PC-3 (cell line): ENCODE measurements at regions not wholly inside any gene's neighbourhood (a gene's known extent, or its start where the extent isn't known, plus 50 kb on each side); places are given as distances from the start of the nearest gene placed in this dataset.

ENCODE experiments used
- ATAC-seq: fragments of 200-7000 bp; cut with Tn5 transposase; 2 replicates; pipeline ENCODE4 v1.9.1; 2020; ENCODE audit warnings: mild to moderate bottlenecking, moderate library complexity
- BruUV-seq: library from RNA; stranded (reverse); fragments of 400-500 nt; replicated peaks from 2 replicates; lab custom pipeline; 2021; lab: Mats Ljungman, UMichigan
- CTCF ChIA-PET: fragments of 300-600 bp; sonication (Branson Sonifier 250); formaldehyde crosslinking; loops from one replicate; lab custom pipeline; 2022; ENCODE audit warnings: antibody characterized with exemption; lab: Charles Lee
- POLR2A ChIA-PET: fragments of 300-600 bp; sonication (Branson Sonifier 250); formaldehyde crosslinking; loops from one replicate; lab custom pipeline; 2022; ENCODE audit warnings: antibody characterized with exemption; ENCODE audit not compliant: unreplicated experiment; lab: Charles Lee
- DNase-seq: peaks from one replicate; pipeline ENCODE4 v3.0.0-alpha.2; 2015
- H2AFZ ChIP-seq: fragments of 300-600 bp; sonication (generic); 2 replicates; pipeline ENCODE4 v1.6.0; 2016; ENCODE audit warnings: antibody characterized with exemption, low read length
- H3F3A ChIP-seq: fragments of 300-600 bp; sonication (generic); one replicate; pipeline ENCODE4 v1.6.0; 2017; ENCODE audit warnings: antibody characterized with exemption, low read length, control low read depth, mild to moderate bottlenecking; ENCODE audit not compliant: unreplicated experiment
- H3K27ac ChIP-seq: fragments of 300-600 bp; sonication (generic); 2 replicates; pipeline ENCODE4 v1.5.1; 2016; ENCODE audit warnings: mild to moderate bottlenecking, low read length
- H3K27me3 ChIP-seq: fragments of 300-600 bp; sonication (generic); 2 replicates; pipeline ENCODE4 v1.6.1; 2016; ENCODE audit warnings: low read length, mixed read lengths
- H3K36me3 ChIP-seq: fragments of 300-600 bp; sonication (generic); 2 replicates; pipeline ENCODE4 v1.6.1; 2016; ENCODE audit warnings: low read depth, mixed run types, low read length, mixed read lengths
- H3K4me1 ChIP-seq: fragments of 300-600 bp; sonication (generic); 2 replicates; pipeline ENCODE4 v1.5.1; 2016; ENCODE audit warnings: low read length; ENCODE audit not compliant: insufficient read depth
- H3K4me2 ChIP-seq: fragments of 300-600 bp; sonication (generic); 2 replicates; pipeline ENCODE4 v1.6.0; 2016; ENCODE audit warnings: low read length
- H3K4me3 ChIP-seq: fragments of 300-600 bp; sonication (generic); 2 replicates; pipeline ENCODE4 v1.5.1; 2016; ENCODE audit warnings: mild to moderate bottlenecking, low read length, mixed read lengths
- H3K79me2 ChIP-seq: fragments of 300-600 bp; sonication (generic); 2 replicates; pipeline ENCODE4 v1.6.1; 2017; ENCODE audit warnings: low read length, mixed read lengths
- H3K9ac ChIP-seq: fragments of 300-600 bp; sonication (generic); 2 replicates; pipeline ENCODE4 v1.6.0; 2016; ENCODE audit warnings: mild to moderate bottlenecking, low read length
- H3K9me2 ChIP-seq: fragments of 300-600 bp; sonication (generic); replicated peaks from 2 replicates; pipeline ENCODE4 v1.6.1; 2016; ENCODE audit warnings: mixed run types, low read length, mixed read lengths
- H3K9me3 ChIP-seq: fragments of 300-600 bp; sonication (generic); 2 replicates; pipeline ENCODE4 v1.6.1; 2016; ENCODE audit warnings: low read length, mixed read lengths
- H4K20me1 ChIP-seq: fragments of 300-600 bp; sonication (generic); 2 replicates; pipeline ENCODE4 v1.6.1; 2016; ENCODE audit warnings: low read length, mixed read lengths
- CTCF ChIP-seq: fragments of 300-600 bp; sonication (generic); conservative IDR thresholded peaks from 2 replicates; pipeline ENCODE4 v1.5.1; 2017; ENCODE audit warnings: antibody characterized with exemption, low read depth, mild to moderate bottlenecking, low read length
- EZH2 ChIP-seq: fragments of 300-600 bp; sonication (generic); IDR thresholded peaks from one replicate; pipeline ENCODE4 v1.6.1; 2017; ENCODE audit warnings: antibody characterized with exemption, mild to moderate bottlenecking, low read length; ENCODE audit not compliant: unreplicated experiment
- EZH2phosphoT487 ChIP-seq: fragments of 300-600 bp; sonication (generic); IDR thresholded peaks from 2 replicates; pipeline ENCODE4 v1.6.1; 2018; ENCODE audit warnings: mild to moderate bottlenecking, antibody characterized with exemption, low read length, borderline replicate concordance
- intact Hi-C: fragments of 100-400 bp; cut with micrococcal nuclease; formaldehyde crosslinking; loops from 2 replicates; pipeline ENCODE4 v1.9.0; 2023

- ATAC-seq = no peak
- no peaks in the 10 kb centered on the region for H3K4me1 ChIP-seq
- CTCF ChIA-PET = no interaction called here
- no peaks in the 10 kb centered on the region for H3K9me3 ChIP-seq
- H3K9ac ChIP-seq = no peak overlapping the region
- no peak overlapping the region for H3K4me3 ChIP-seq
- no peaks in the 10 kb centered on the region for H4K20me1 ChIP-seq
- no peak for DNase-seq
- H3K27me3 ChIP-seq = no peaks in the 10 kb centered on the region
- TF ChIP-seq EZH2phosphoT487 = no peak
- TF ChIP-seq CTCF = no peak
- TF ChIP-seq EZH2 = no peak
- H2AFZ ChIP-seq = no peak overlapping the region
- H3K79me2 ChIP-seq = no peaks in the 10 kb centered on the region
- H3K4me2 ChIP-seq = no peak overlapping the region
- H3K27ac ChIP-seq = no peak overlapping the region
- POLR2A ChIA-PET = no interaction called here
- no peaks in the 10 kb centered on the region for H3K36me3 ChIP-seq
- no peaks in the 10 kb centered on the region for H3F3A ChIP-seq
- no peaks in the 10 kb centered on the region for H3K9me2 ChIP-seq
- intact Hi-C loops = no loop called here
- BruUV-seq = no TSS peak
These were observed 743.3 kb upstream of the SLIT2 start for GRCh38 chr4:19508442-19508841.

DNA sequence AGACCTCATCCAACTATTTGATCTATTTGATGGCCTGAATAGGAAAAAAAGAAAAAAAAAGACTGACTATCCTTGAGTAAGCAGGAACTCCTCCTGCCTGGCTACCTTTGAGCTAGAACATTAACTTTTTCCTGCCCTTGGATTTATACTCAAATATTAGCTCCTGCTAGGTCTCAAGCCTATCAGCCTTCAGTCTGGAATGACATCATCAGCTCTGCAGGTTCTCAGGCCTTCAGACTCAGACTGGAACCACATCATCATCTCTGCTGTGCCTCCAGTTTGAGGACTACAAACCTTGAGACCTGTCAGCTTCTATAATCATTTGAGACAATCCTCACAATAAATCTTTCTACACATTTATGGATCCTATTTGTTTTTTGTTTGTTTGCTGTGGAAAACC, 754.0 kb upstream of the SLIT2 start:
- no peak for DNase-seq
- Histone ChIP-seq H3K9me3 (no peaks in the 10 kb centered on the region), H3K36me3 (no peaks in the 10 kb centered on the region), H3K27me3 (no peaks in the 10 kb centered on the region), H3F3A (no peaks in the 10 kb centered on the region), H3K79me2 (no peaks in the 10 kb centered on the region), H3K9me2 (no peaks in the 10 kb centered on the region), H2AFZ (no peak overlapping the region), H3K4me3 (no peak overlapping the region), H3K9ac (no peak overlapping the region), H3K4me2 (no peak overlapping the region), H3K4me1 (peaks cover 11% of the 10 kb centered on the region), H4K20me1 (no peaks in the 10 kb centered on the region), H3K27ac (no peak overlapping the region)
- no peak for ATAC-seq
- ChIA-PET CTCF (no interaction called here), POLR2A (no interaction called here)
- intact Hi-C loops = no loop called here
- BruUV-seq = no TSS peak
- TF ChIP-seq EZH2phosphoT487 (no peak), EZH2 (no peak), CTCF (no peak)

DNA sequence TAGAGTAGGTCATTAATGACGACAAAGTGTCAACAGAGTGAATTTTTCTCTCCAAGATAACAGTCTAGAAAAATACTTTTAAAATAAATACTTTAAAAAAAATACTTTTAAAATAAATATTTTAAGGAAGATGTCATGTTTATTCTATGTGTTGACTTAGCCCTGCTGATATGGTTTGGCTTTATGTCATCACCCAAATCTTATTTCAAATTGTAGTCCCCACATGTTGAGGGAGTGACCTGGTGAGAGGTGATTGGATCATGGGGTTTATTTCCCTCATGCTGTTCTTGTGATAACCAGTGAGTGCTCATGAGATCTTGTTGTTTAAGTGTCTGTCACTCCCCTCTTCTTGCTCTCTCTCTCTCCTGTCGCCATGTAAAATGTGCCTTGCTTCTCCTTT, 754.9 kb upstream of the SLIT2 start:
- H3K27me3 ChIP-seq = no peaks in the 10 kb centered on the region
- H3K79me2 ChIP-seq = no peaks in the 10 kb centered on the region
- intact Hi-C loops = no loop called here
- H3K9me2 ChIP-seq = no peaks in the 10 kb centered on the region
- BruUV-seq = no TSS peak
- no peaks in the 10 kb centered on the region for H3K36me3 ChIP-seq
- no peaks in the 10 kb centered on the region for H4K20me1 ChIP-seq
- CTCF ChIA-PET = no interaction called here
- no peak overlapping the region for H3K27ac ChIP-seq
- no peak overlapping the region for H3K4me2 ChIP-seq
- TF ChIP-seq EZH2phosphoT487 (no peak), EZH2 (no peak), CTCF (no peak)
- no peak overlapping the region for H2AFZ ChIP-seq
- POLR2A ChIA-PET = no interaction called here
- DNase-seq (no peak), ATAC-seq (no peak)
- H3K4me1 ChIP-seq = peaks cover 11% of the 10 kb centered on the region
- H3F3A ChIP-seq = no peaks in the 10 kb centered on the region
- H3K4me3 ChIP-seq = no peak overlapping the region
- no peak overlapping the region for H3K9ac ChIP-seq
- H3K9me3 ChIP-seq = no peaks in the 10 kb centered on the region
